ENCODE measurements at regions not wholly inside any gene's neighbourhood (a gene's known extent, or its start where the extent isn't known, plus 50 kb on each side); places are given as distances from the start of the nearest gene placed in this dataset.

GRCh38 chr3:154718053-154718452 lies 288.1 kb upstream of the GPR149 start:
- Mint-ChIP-seq H3K36me3 (ENCODE audit: low read depth) (no peaks in the 10 kb centered on the region), H3K4me3 (no peak overlapping the region), H3K27me3 (ENCODE audit: insufficient read depth) (no peaks in the 10 kb centered on the region; the same call in none of the 2 replicates), H3K4me1 (ENCODE audit: low read depth) (no peaks in the 10 kb centered on the region), H3K9me3 (peaks cover 4% of the 10 kb centered on the region; the same call in 1 of the 2 replicates), H3K27ac (no peak overlapping the region)
- no peak for TF ChIP-seq CTCF (IDR thresholded peaks at IDR 0.05)
- no peak for DNase-seq

DNA sequence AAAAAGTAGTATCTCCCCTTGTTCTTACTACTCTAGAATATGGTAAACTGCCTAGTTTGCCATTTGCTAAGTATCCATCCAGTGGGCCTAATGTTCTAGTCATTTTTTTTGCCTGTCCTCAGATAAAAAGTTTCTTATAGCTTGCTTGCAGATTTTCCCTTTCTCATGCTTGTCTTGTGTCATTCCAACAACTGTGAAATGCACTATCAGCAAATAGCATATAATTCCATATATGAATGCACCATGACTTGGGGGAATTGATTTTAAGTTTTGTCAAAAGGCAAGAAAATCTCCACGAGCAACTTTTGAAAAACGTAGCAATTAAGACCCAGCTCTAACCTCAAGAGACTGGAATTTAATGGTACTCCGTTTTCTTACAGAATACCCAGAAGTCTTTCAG lies 286.2 kb upstream of the GPR149 start:
- no peak for TF ChIP-seq CTCF (IDR thresholded peaks at IDR 0.05)
- no peaks in the 10 kb centered on the region for H3K4me1 Mint-ChIP-seq (ENCODE audit: low read depth)
- H3K9me3 Mint-ChIP-seq = peaks cover 4% of the 10 kb centered on the region; the same call in 1 of the 2 replicates
- no peak overlapping the region for H3K27ac Mint-ChIP-seq
- no peak overlapping the region for H3K4me3 Mint-ChIP-seq
- no peaks in the 10 kb centered on the region for H3K36me3 Mint-ChIP-seq (ENCODE audit: low read depth)
- no peak for DNase-seq
- no peaks in the 10 kb centered on the region; the same call in 1 of the 2 replicates for H3K27me3 Mint-ChIP-seq (ENCODE audit: insufficient read depth)

- H3K27me3 Mint-ChIP-seq (ENCODE audit: insufficient read depth) = no peaks in the 10 kb centered on the region
- no peak for TF ChIP-seq CTCF (IDR thresholded peaks at IDR 0.05)
- no peaks in the 10 kb centered on the region for H3K36me3 Mint-ChIP-seq (ENCODE audit: low read depth)
- no peak overlapping the region for H3K4me3 Mint-ChIP-seq
- no peaks in the 10 kb centered on the region for H3K4me1 Mint-ChIP-seq (ENCODE audit: low read depth)
- no peaks in the 10 kb centered on the region for H3K9me3 Mint-ChIP-seq
- no peak for DNase-seq
- no peak overlapping the region for H3K27ac Mint-ChIP-seq
These were observed 278.6 kb upstream of the GPR149 start for GRCh38 chr3:154708554-154708953.

DNA sequence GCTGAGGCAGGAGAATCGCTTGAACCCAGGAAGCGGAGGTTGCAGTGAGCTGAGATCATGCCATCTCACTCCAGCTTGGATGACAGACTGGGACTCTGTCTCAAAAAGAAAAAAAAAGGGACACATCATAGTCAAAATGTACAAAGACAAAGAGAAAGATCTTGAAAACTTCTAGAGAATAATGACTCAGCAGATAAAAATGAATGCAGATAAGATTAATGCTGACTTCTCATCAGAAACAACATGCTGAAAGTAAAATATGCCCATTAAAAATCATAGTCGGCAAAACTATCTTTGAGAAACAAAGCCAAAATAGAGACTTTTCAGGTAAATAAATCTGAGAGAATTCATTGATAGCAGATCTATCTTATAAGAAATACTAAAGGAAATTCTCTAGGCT lies 271.1 kb upstream of the GPR149 start:
- no peak for DNase-seq
- H3K9me3 Mint-ChIP-seq = peaks cover 17% of the 10 kb centered on the region
- no peaks in the 10 kb centered on the region for H3K36me3 Mint-ChIP-seq (ENCODE audit: low read depth)
- H3K27me3 Mint-ChIP-seq (ENCODE audit: insufficient read depth) = no peaks in the 10 kb centered on the region
- no peak for TF ChIP-seq CTCF (IDR thresholded peaks at IDR 0.05)
- H3K27ac Mint-ChIP-seq = no peak overlapping the region
- no peak overlapping the region for H3K4me3 Mint-ChIP-seq
- no peaks in the 10 kb centered on the region for H3K4me1 Mint-ChIP-seq (ENCODE audit: low read depth)

- no peaks in the 10 kb centered on the region for H3K36me3 Mint-ChIP-seq (ENCODE audit: low read depth)
- no peak for DNase-seq
- no peak for TF ChIP-seq CTCF (IDR thresholded peaks at IDR 0.05)
- no peaks in the 10 kb centered on the region; the same call in 1 of the 2 replicates for H3K27me3 Mint-ChIP-seq (ENCODE audit: insufficient read depth)
- no peak overlapping the region for H3K4me3 Mint-ChIP-seq
- no peak overlapping the region for H3K27ac Mint-ChIP-seq
- no peaks in the 10 kb centered on the region; the same call in 1 of the 2 replicates for H3K9me3 Mint-ChIP-seq
- H3K4me1 Mint-ChIP-seq (ENCODE audit: low read depth) = no peaks in the 10 kb centered on the region
These were observed 260.4 kb upstream of the GPR149 start for GRCh38 chr3:154690413-154690812.

DNA sequence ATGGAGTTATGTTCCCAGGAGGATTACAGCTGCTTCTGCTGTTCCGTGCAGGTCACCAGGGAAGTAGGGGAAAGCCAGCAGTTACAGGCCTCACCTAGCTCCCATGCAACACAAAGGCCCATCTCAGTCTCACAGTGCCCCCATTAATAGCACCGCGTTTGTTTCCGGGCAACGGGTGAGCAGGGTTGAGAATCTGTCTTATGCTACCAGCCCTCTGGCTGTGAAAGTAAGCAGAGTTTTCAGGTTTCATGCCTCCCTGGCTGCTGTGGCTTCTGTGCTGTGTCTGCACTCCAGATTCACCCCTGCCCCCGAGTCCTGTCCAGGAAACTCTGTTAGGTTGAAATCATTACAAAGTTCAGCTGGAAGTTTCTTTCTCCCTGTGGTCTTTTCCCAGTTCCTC lies 254.4 kb upstream of the GPR149 start:
- Mint-ChIP-seq H3K4me3 (no peak overlapping the region), H3K9me3 (peaks cover 27% of the 10 kb centered on the region), H3K27ac (no peak overlapping the region), H3K4me1 (ENCODE audit: low read depth) (no peaks in the 10 kb centered on the region), H3K36me3 (ENCODE audit: low read depth) (no peaks in the 10 kb centered on the region), H3K27me3 (ENCODE audit: insufficient read depth) (no peaks in the 10 kb centered on the region; the same call in 1 of the 2 replicates)
- DNase-seq = no peak
- TF ChIP-seq CTCF (IDR thresholded peaks at IDR 0.05) = no peak

Data from HFFc6 (cell line).